T-helper 1 cell (primary cell): ENCODE measurements at regions not wholly inside any gene's neighbourhood (a gene's known extent, or its start where the extent isn't known, plus 50 kb on each side); places are given as distances from the start of the nearest gene placed in this dataset.
"Not testable (repeated sequence)": the region's sequence is repeated elsewhere in the genome, so short reads cannot be mapped to it uniquely, and the experiment has no call there.

Experiments
- DNase-seq, 5 donors: peaks; one replicate each; pipeline ENCODE4 v3.0.0-alpha.2; 2012 to 2020

- no peak for DNase-seq
Observed at GRCh38 chr12:75699728-75700496, 188.5 kb upstream of the KRR1 start.

- DNase-seq = no peak
Observed at GRCh38 chr12:75699251-75699650, 187.8 kb upstream of the KRR1 start.

GRCh38 chr12:75698052-75698451, 186.6 kb upstream of the KRR1 start:
- DNase-seq = no peak

GRCh38 chr12:75695926-75696325, 184.5 kb upstream of the KRR1 start:
- DNase-seq = no peak

GRCh38 chr12:75694534-75695268, 183.3 kb upstream of the KRR1 start:
- no peak for DNase-seq

GRCh38 chr12:75692876-75693275, 181.5 kb upstream of the KRR1 start:
- no peak for DNase-seq

GRCh38 chr12:75690296-75690955, 179.0 kb upstream of the KRR1 start:
- no peak for DNase-seq

- DNase-seq = not testable (repeated sequence)
Observed at GRCh38 chr12:75686233-75686632, 174.8 kb upstream of the KRR1 start.

- no peak for DNase-seq
Observed at GRCh38 chr12:75685617-75686225, 174.3 kb upstream of the KRR1 start.

- no peak for DNase-seq
Observed at GRCh38 chr12:75684678-75685616, 173.5 kb upstream of the KRR1 start.

GRCh38 chr12:75683995-75684586, 172.7 kb upstream of the KRR1 start:
- DNase-seq = not testable (repeated sequence)

- DNase-seq = no peak
Observed at GRCh38 chr12:75683220-75683619, 171.8 kb upstream of the KRR1 start.

- no peak for DNase-seq
Observed at GRCh38 chr12:75677522-75677921, 166.1 kb upstream of the KRR1 start.

GRCh38 chr12:75674393-75674792, 163.0 kb upstream of the KRR1 start:
- DNase-seq = no peak

GRCh38 chr12:75672200-75672599, 160.8 kb upstream of the KRR1 start:
- no peak for DNase-seq

GRCh38 chr12:75670216-75670615, 158.8 kb upstream of the KRR1 start:
- DNase-seq = no peak

GRCh38 chr12:75666939-75667334, 155.5 kb upstream of the KRR1 start:
- DNase-seq = no peak

- DNase-seq = no peak
Observed at GRCh38 chr12:75666126-75666938, 154.9 kb upstream of the KRR1 start.

GRCh38 chr12:75665216-75665615, 153.8 kb upstream of the KRR1 start:
- no peak for DNase-seq

- DNase-seq = no peak
Observed at GRCh38 chr12:75662511-75663159, 151.2 kb upstream of the KRR1 start.
